Psoas muscle (tissue), 7 donors: ENCODE measurements at regions not wholly inside any gene's neighbourhood (a gene's known extent, or its start where the extent isn't known, plus 50 kb on each side); places are given as distances from the start of the nearest gene placed in this dataset.

Experiments used
- ATAC-seq, 4 donors: fragments of 200-7000 bp; cut with Tn5 transposase; one replicate each; pipeline ENCODE4 v1.9.1; 2020; ENCODE audit warnings: moderate library complexity in 3 of 4, mild to moderate bottlenecking in 2 of 4
- DNase-seq, 2 donors: peaks; one replicate each; pipeline ENCODE4 v3.0.0-alpha.2; 2020
- H3K27ac ChIP-seq: fragments of 200-600 bp; one replicate; pipeline ENCODE4 v1.8.0; 2022
- H3K27me3 ChIP-seq, 3 donors: fragments of 200-600 bp in 1 of 3; one replicate each; pipeline versions ENCODE4 v1.6.1 to v1.8.0; 2013 to 2022; ENCODE audit warnings: low read length in 2 of 3, mild to moderate bottlenecking in 2 of 3, moderate library complexity in 1 of 3; ENCODE audit not compliant: insufficient read depth in 3 of 3
- H3K36me3 ChIP-seq, 2 donors: fragments of 200-600 bp in 1 of 2; one replicate each; pipeline versions ENCODE4 v1.6.1 to v1.8.0; 2013 to 2022; ENCODE audit warnings: low read depth in 1 of 2, mild to moderate bottlenecking in 1 of 2, moderate library complexity in 1 of 2; ENCODE audit not compliant: insufficient read depth in 1 of 2
- H3K4me1 ChIP-seq: fragments of 200-600 bp; one replicate; pipeline ENCODE4 v1.8.0; 2022
- H3K4me3 ChIP-seq: fragments of 200-600 bp; one replicate; pipeline ENCODE4 v1.8.0; 2022; ENCODE audit warnings: mild to moderate bottlenecking
- H3K9me3 ChIP-seq: fragments of 200-600 bp; one replicate; pipeline ENCODE4 v1.8.0; 2022
- CTCF ChIP-seq: fragments of 200-600 bp; IDR thresholded peaks from one replicate; pipeline ENCODE4 v1.8.0; 2022; ENCODE audit warnings: antibody characterized with exemption
- WGBS, 3 donors: extraction: QIAGEN DNeasy Blood & Tissue Kit; methylation state at CpG; one replicate each; pipeline versions ENCODE4 v1.1.6 to v1.1.7; 2013; 5-methylcytosine and 5-hydroxymethylcytosine counted together
- intact Hi-C, 2 donors: fragments of 100-400 bp; cut with DNase I; formaldehyde crosslinking; loops; one replicate each; pipeline versions ENCODE4 v1.11.0 to v1.14.2; 2022
- donor health status: healthy with polysubstance abuse.
- donor health status: DM: no; HTN: no; CAD: no; lungs with moderate emphysema.
- donor health status: Bipolar disorder and iron deficiency.
- donor health status: healthy.
- donor health status: DM: yes; HTN: yes; CAD: no.
- donor health status: DM: no; HTN: no; CAD: no.
- donor health status: DM: yes; HTN: yes; CAD: no.

GRCh38 chr1:5532811-5533210 is 459.4 kb downstream of the NPHP4 start:
- ATAC-seq (no peak), DNase-seq (no peak)
- Histone ChIP-seq H3K27me3 (peaks cover 0 to 7% (median 2%) of the 10 kb centered on the region in 3 donors), H3K27ac (no peak overlapping the region), H3K4me3 (no peak overlapping the region), H3K36me3 (no peaks in the 10 kb centered on the region), H3K9me3 (no peaks in the 10 kb centered on the region), H3K4me1 (no peaks in the 10 kb centered on the region)
- 92 to 95% (median 94%) methylated on average over 3 of the region's 3 CpGs for WGBS, 3 donors
- intact Hi-C loops = no loop called here
- no peak for TF ChIP-seq CTCF

- Histone ChIP-seq H3K4me3 (no peak overlapping the region), H3K4me1 (no peaks in the 10 kb centered on the region), H3K27me3 (peaks cover 0 to 11% (median 2%) of the 10 kb centered on the region in 3 donors), H3K9me3 (no peaks in the 10 kb centered on the region), H3K27ac (no peak overlapping the region), H3K36me3 (no peaks in the 10 kb centered on the region)
- DNase-seq (no peak), ATAC-seq (no peak)
- WGBS, 3 donors = 79 to 82% (median 81%) methylated on average over 19 of the region's 19 CpGs
- intact Hi-C loops = no loop called here
- no peak for TF ChIP-seq CTCF
Measured at GRCh38 chr1:5526822-5527551, 465.2 kb downstream of the NPHP4 start.

GRCh38 chr1:5526385-5526750 is 465.9 kb downstream of the NPHP4 start:
- H3K4me3 ChIP-seq = no peak overlapping the region
- H3K27me3 ChIP-seq = peaks cover 0 to 9% (median 2%) of the 10 kb centered on the region in 3 donors
- DNase-seq = no peak
- 35 to 42% (median 36%) methylated on average over 8 of the region's 8 CpGs for WGBS, 3 donors
- no peaks in the 10 kb centered on the region for H3K4me1 ChIP-seq
- H3K9me3 ChIP-seq = no peaks in the 10 kb centered on the region
- TF ChIP-seq CTCF = no peak
- H3K36me3 ChIP-seq = no peaks in the 10 kb centered on the region
- ATAC-seq = no peak
- intact Hi-C loops = no loop called here
- H3K27ac ChIP-seq = no peak overlapping the region

- no peak overlapping the region for H3K4me3 ChIP-seq
- no peak overlapping the region for H3K27ac ChIP-seq
- no peaks in the 10 kb centered on the region for H3K36me3 ChIP-seq
- DNase-seq (no peak), ATAC-seq (no peak)
- H3K27me3 ChIP-seq = peaks cover 0 to 9% (median 2%) of the 10 kb centered on the region in 3 donors
- no peaks in the 10 kb centered on the region for H3K4me1 ChIP-seq
- no peaks in the 10 kb centered on the region for H3K9me3 ChIP-seq
- intact Hi-C loops = no loop called here
- 47 to 63% (median 48%) methylated on average over 27 of the region's 27 CpGs for WGBS, 3 donors
- TF ChIP-seq CTCF = no peak
Measured at GRCh38 chr1:5525597-5526384, 466.4 kb downstream of the NPHP4 start.
